B cell (primary cell): ENCODE measurements at regions not wholly inside any gene's neighbourhood (a gene's known extent, or its start where the extent isn't known, plus 50 kb on each side); places are given as distances from the start of the nearest gene placed in this dataset.

Source experiments
- ATAC-seq: fragments of 200-7000 bp; cut with Tn5 transposase; one replicate; pipeline ENCODE4 v1.10.0; 2021; ENCODE audit warnings: low read depth, mild to moderate bottlenecking, moderate number of reproducible peaks, moderate library complexity
- CTCF ChIA-PET: fragments of 350-600 bp; sonication (Branson Sonifier 250); formaldehyde crosslinking; loops from one replicate; lab custom pipeline; 2021; ENCODE audit warnings: antibody characterized with exemption, inconsistent platforms; lab: Charles Lee
- POLR2A ChIA-PET: fragments of 350-600 bp; sonication (Branson Sonifier 250); formaldehyde crosslinking; loops from one replicate; lab custom pipeline; 2021; ENCODE audit warnings: antibody characterized with exemption; lab: Charles Lee
- DNase-seq: peaks from one replicate; pipeline ENCODE4 v3.0.0; 2013
- H2AFZ ChIP-seq: 2 replicates; pipeline ENCODE4 v1.6.1; 2012; ENCODE audit warnings: mild to moderate bottlenecking, low read depth, low read length; ENCODE audit not compliant: insufficient read depth, poor library complexity, severe bottlenecking
- H3K27ac ChIP-seq, 2 donors: 1 replicate in 1 of 2; 2 replicates in 1 of 2; pipeline ENCODE4 v1.5.1; 2012 to 2013; ENCODE audit warnings: low read length in 2 of 2, mild to moderate bottlenecking in 2 of 2, moderate library complexity in 1 of 2
- H3K27me3 ChIP-seq, 4 experiments: fragments of 200-600 bp in 1 of 4; sonication (generic) in 1 of 4; replicated peaks in 1 of 4; 1 replicate in 2 of 4; 2 replicates in 2 of 4; pipeline versions ENCODE4 v1.6.1 to v1.7.0; 2013 to 2016; ENCODE audit warnings: low read length in 3 of 4, mild to moderate bottlenecking in 2 of 4, mixed read lengths in 1 of 4, moderate library complexity in 1 of 4; ENCODE audit not compliant: insufficient read depth in 4 of 4, control insufficient read depth in 3 of 4; ENCODE audit errors: control extremely low read depth in 1 of 4
- H3K36me3 ChIP-seq, 2 experiments: replicated peaks in 1 of 2; 1 replicate in 1 of 2; 2 replicates in 1 of 2; pipeline versions ENCODE4 v1.6.1 to v1.7.1; 2013; ENCODE audit warnings: low read length in 1 of 2; ENCODE audit not compliant: insufficient read depth in 2 of 2, control insufficient read depth in 1 of 2; ENCODE audit errors: control extremely low read depth in 1 of 2, extremely low read depth in 1 of 2
- H3K4me1 ChIP-seq, 2 donors: fragments of 200-600 bp in 1 of 2; sonication (generic) in 1 of 2; 1 replicate in 1 of 2; 2 replicates in 1 of 2; pipeline versions ENCODE4 v1.5.1 to v1.6.1; 2013 to 2017; ENCODE audit warnings: low read length in 2 of 2; ENCODE audit not compliant: control insufficient read depth in 2 of 2, insufficient read depth in 2 of 2
- H3K4me2 ChIP-seq: replicated peaks from 2 replicates; pipeline ENCODE3; 2012; ENCODE audit warnings: mild to moderate bottlenecking, low read depth, low read length; ENCODE audit not compliant: poor library complexity, severe bottlenecking
- H3K4me3 ChIP-seq, 5 experiments: fragments of 200-600 bp in 1 of 5; sonication (generic) in 1 of 5; 1 replicate in 3 of 5; 2 replicates in 2 of 5; pipeline versions ENCODE4 v1.5.1 to v1.7.0; 2011 to 2016; ENCODE audit warnings: low read length in 4 of 5, mild to moderate bottlenecking in 4 of 5, low read depth in 2 of 5, control low read depth in 1 of 5, moderate library complexity in 1 of 5; ENCODE audit not compliant: insufficient read depth in 1 of 5; ENCODE audit errors: control extremely low read depth in 1 of 5, extremely low read depth in 1 of 5
- H3K79me2 ChIP-seq: fragments of 200-600 bp; sonication (generic); one replicate; pipeline ENCODE4 v1.6.0; 2016; ENCODE audit warnings: low read length; ENCODE audit not compliant: control insufficient read depth, insufficient read depth
- H3K9ac ChIP-seq: fragments of 200-600 bp; sonication (generic); 2 replicates; pipeline ENCODE4 v1.6.1; 2017; ENCODE audit warnings: mild to moderate bottlenecking, low read length, moderate library complexity
- H3K9me3 ChIP-seq, 3 donors: one replicate each; pipeline versions ENCODE4 v1.6.1 to v1.7.1; 2013; ENCODE audit warnings: low read length in 2 of 3; ENCODE audit not compliant: control insufficient read depth in 2 of 3, insufficient read depth in 1 of 3; ENCODE audit errors: control extremely low read depth in 1 of 3
- H4K20me1 ChIP-seq: 2 replicates; pipeline ENCODE4 v1.6.0; 2012; ENCODE audit warnings: mild to moderate bottlenecking, low read length; ENCODE audit not compliant: insufficient read depth, control insufficient read depth, poor library complexity, severe bottlenecking
- H3K27ac Mint-ChIP-seq: one replicate; pipeline ENCODE4 v1.8.0; 2021; ENCODE audit warnings: mixed read lengths
- H3K27me3 Mint-ChIP-seq: one replicate; pipeline ENCODE4 v1.8.0; 2021; ENCODE audit warnings: mixed read lengths
- H3K4me1 Mint-ChIP-seq: one replicate; pipeline ENCODE4 v1.8.0; 2021; ENCODE audit warnings: mixed read lengths
- H3K4me3 Mint-ChIP-seq: one replicate; pipeline ENCODE4 v1.8.0; 2021; ENCODE audit warnings: mixed read lengths
- H3K9me3 Mint-ChIP-seq: one replicate; pipeline ENCODE4 v1.8.0; 2022; ENCODE audit warnings: mixed read lengths; ENCODE audit not compliant: insufficient read depth
- EZH2 ChIP-seq: IDR thresholded peaks from 2 replicates; pipeline ENCODE4 v1.6.1; 2012; ENCODE audit warnings: borderline replicate concordance, low read depth, mild to moderate bottlenecking, moderate library complexity, low read length; ENCODE audit not compliant: insufficient read depth, poor library complexity, severe bottlenecking
- WGBS: methylation state at CpG from one replicate; pipeline ENCODE4 v1.1.5; 2013; ENCODE audit warnings: missing lambda C conversion rate; ENCODE audit not compliant: insufficient coverage; 5-methylcytosine and 5-hydroxymethylcytosine counted together
- intact Hi-C: fragments of 100-400 bp; cut with micrococcal nuclease; formaldehyde crosslinking; loops from one replicate; pipeline ENCODE4 v1.10.0; 2022
- TF ChIP-seq, protein P1 (sequence below): fragments of 200-600 bp; IDR thresholded peaks from one replicate; pipeline ENCODE4 v1.8.0; 2022; ENCODE audit warnings: antibody characterized with exemption, mild to moderate bottlenecking

DNA sequence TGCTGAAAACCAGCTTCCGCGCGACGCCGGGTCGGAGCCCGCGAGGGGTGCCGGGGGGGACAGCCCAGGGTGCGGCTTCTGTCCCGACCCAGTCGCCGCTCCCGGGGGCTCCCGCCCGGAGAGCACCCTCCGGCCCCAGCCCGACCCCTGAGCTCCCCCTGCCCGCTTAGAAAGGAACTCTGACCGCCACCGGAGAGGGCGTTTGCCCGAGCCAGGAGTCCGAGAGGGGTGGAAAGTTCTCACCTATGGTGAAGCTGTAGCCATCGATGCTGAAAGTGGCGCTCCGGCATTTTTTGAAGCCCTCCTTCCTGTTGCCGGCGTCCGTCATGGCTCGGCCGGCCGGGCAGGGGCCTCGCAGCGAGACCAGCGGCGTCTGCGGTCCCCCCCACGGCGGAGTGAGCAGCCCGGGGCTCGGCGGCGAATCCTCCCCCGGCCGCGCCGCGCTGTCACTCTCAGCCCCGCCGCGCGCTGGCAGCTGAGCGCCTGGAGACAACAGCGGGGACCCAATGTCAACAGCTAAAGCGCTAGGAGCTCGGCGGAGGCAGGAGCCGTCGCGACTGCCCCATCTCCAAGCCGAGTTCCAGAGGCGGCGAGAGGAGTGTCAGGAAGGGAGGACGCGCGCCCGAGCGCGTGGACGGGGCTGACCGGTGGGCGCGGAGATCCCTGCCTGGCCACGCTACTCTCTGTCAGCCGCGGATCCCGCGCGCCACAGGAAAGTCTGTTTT lies 191.6 kb downstream of the LSM5 start:
- H3K9me3 ChIP-seq = peaks cover 0 to 4% (median 0%) of the 10 kb centered on the region in 3 donors
- H3K4me2 ChIP-seq = peak overlapping the region; percentile 34
- no peak overlapping the region for H3K27ac Mint-ChIP-seq
- H3K4me1 Mint-ChIP-seq = peaks cover 7% of the 10 kb centered on the region
- no peaks in the 10 kb centered on the region for H3K36me3 ChIP-seq
- no peak overlapping the region for H3K27ac ChIP-seq
- CTCF ChIA-PET = no interaction called here
- H3K79me2 ChIP-seq = no peaks in the 10 kb centered on the region
- intact Hi-C loops = no loop called here
- no peak for ATAC-seq
- peaks cover 51% of the 10 kb centered on the region for H3K27me3 Mint-ChIP-seq
- peaks cover 0 to 27% (median 9%) of the 10 kb centered on the region in 4 experiments for H3K27me3 ChIP-seq
- no peak overlapping the region for H3K9ac ChIP-seq
- POLR2A ChIA-PET = no interaction called here
- no peaks in the 10 kb centered on the region for H4K20me1 ChIP-seq
- H3K4me3 Mint-ChIP-seq = peak overlapping the region; percentile 17
- H3K4me3 ChIP-seq = no peak overlapping the region
- 7% methylated on average over 76 of the region's 80 CpGs for WGBS
- DNase-seq = no peak
- H2AFZ ChIP-seq = peak overlapping the region; percentile 38
- TF ChIP-seq EZH2 = no peak
- TF ChIP-seq, protein P1, sequence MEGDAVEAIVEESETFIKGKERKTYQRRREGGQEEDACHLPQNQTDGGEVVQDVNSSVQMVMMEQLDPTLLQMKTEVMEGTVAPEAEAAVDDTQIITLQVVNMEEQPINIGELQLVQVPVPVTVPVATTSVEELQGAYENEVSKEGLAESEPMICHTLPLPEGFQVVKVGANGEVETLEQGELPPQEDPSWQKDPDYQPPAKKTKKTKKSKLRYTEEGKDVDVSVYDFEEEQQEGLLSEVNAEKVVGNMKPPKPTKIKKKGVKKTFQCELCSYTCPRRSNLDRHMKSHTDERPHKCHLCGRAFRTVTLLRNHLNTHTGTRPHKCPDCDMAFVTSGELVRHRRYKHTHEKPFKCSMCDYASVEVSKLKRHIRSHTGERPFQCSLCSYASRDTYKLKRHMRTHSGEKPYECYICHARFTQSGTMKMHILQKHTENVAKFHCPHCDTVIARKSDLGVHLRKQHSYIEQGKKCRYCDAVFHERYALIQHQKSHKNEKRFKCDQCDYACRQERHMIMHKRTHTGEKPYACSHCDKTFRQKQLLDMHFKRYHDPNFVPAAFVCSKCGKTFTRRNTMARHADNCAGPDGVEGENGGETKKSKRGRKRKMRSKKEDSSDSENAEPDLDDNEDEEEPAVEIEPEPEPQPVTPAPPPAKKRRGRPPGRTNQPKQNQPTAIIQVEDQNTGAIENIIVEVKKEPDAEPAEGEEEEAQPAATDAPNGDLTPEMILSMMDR = no peak
- no peaks in the 10 kb centered on the region for H3K9me3 Mint-ChIP-seq
- peaks cover 0 to 7% of the 10 kb centered on the region in 2 donors for H3K4me1 ChIP-seq

DNA sequence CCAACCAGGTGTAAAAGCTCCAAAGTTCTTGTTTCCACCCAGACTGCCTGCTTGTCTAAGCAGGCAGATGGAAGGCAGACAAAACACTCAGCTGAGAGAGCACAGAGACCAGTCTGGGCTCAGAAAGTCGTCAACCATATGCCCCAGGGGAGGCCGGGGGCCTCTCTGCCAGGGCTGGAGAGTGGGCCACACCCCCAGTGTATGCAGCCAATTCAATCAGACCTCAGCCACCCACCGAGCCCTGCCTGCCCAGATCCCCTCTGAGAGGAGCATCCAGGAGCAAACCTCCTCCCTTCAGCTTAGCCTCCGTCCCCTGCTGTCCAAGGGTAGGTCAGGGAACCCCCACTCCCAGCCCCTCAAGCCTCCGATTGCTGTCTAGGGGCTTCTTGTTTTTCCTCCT lies 196.3 kb downstream of the LSM5 start:
- POLR2A ChIA-PET = no interaction called here
- no peaks in the 10 kb centered on the region for H3K79me2 ChIP-seq
- H3K27ac ChIP-seq = no peak overlapping the region
- 86% methylated on average over 4 of the region's 5 CpGs for WGBS
- H3K4me1 ChIP-seq = peaks cover 0 to 3% of the 10 kb centered on the region in 2 donors
- peaks cover 0 to 11% (median under 1%) of the 10 kb centered on the region in 4 experiments for H3K27me3 ChIP-seq
- Mint-ChIP-seq H3K27ac (no peak overlapping the region), H3K4me3 (no peak overlapping the region), H3K9me3 (no peaks in the 10 kb centered on the region), H3K27me3 (peaks cover 33% of the 10 kb centered on the region), H3K4me1 (peaks cover 2% of the 10 kb centered on the region)
- H3K36me3 ChIP-seq = no peaks in the 10 kb centered on the region
- no peak overlapping the region for H3K9ac ChIP-seq
- H3K4me3 ChIP-seq = no peak overlapping the region
- H2AFZ ChIP-seq = no peak overlapping the region
- CTCF ChIA-PET = no interaction called here
- no peak overlapping the region for H3K4me2 ChIP-seq
- no peak for DNase-seq
- peaks cover 0 to 4% (median 0%) of the 10 kb centered on the region in 3 donors for H3K9me3 ChIP-seq
- intact Hi-C loops = no loop called here
- no peak for ATAC-seq
- TF ChIP-seq, protein P1 = no peak
- TF ChIP-seq EZH2 = no peak
- no peaks in the 10 kb centered on the region for H4K20me1 ChIP-seq
